Testis (tissue), 2 donors: ENCODE measurements at regions not wholly inside any gene's neighbourhood (a gene's known extent, or its start where the extent isn't known, plus 50 kb on each side); places are given as distances from the start of the nearest gene placed in this dataset.
"Not testable (repeated sequence)": the region's sequence is repeated elsewhere in the genome, so short reads cannot be mapped to it uniquely, and the experiment has no call there.

Experiments
- DNase-seq: peaks from one replicate; pipeline ENCODE4 v3.0.0-alpha.2; 2019
- H3K27ac ChIP-seq, 2 donors: fragments of 200-600 bp; sonication (generic); one replicate each; pipeline ENCODE4 v1.5.1; 2019
- H3K27me3 ChIP-seq: fragments of 200-600 bp; sonication (generic); one replicate; pipeline ENCODE4 v1.5.1; 2019
- H3K36me3 ChIP-seq: fragments of 200-600 bp; sonication (generic); one replicate; pipeline ENCODE4 v1.5.1; 2017; ENCODE audit warnings: low read depth; ENCODE audit errors: missing control alignments
- H3K4me1 ChIP-seq: fragments of 200-600 bp; sonication (generic); one replicate; pipeline ENCODE4 v1.5.1; 2019
- H3K4me3 ChIP-seq, 2 donors: fragments of 200-600 bp; sonication (generic); one replicate each; pipeline ENCODE4 v1.5.1; 2017 to 2019
- H3K9me3 ChIP-seq: fragments of 200-600 bp; sonication (generic); one replicate; pipeline ENCODE4 v1.5.1; 2017
- CTCF ChIP-seq, 3 experiments: fragments of 450-650 bp in 2 of 3; fragments of 200-600 bp in 1 of 3; sonication (generic) in 1 of 3; IDR thresholded peaks; one replicate each; pipeline ENCODE4 v1.5.1; 2016 to 2019; ENCODE audit warnings: antibody characterized with exemption in 3 of 3, mild to moderate bottlenecking in 2 of 3, moderate library complexity in 1 of 3
- POLR2A ChIP-seq: fragments of 450-650 bp; IDR thresholded peaks from one replicate; pipeline ENCODE4 v1.6.1; 2017; ENCODE audit warnings: antibody characterized with exemption, mild to moderate bottlenecking, moderate library complexity
- WGBS, 2 donors: methylation state at CpG; one replicate each; pipeline ENCODE4 v1.1.5; 2018; 5-methylcytosine and 5-hydroxymethylcytosine counted together
- intact Hi-C: fragments of 100-400 bp; cut with DNase I; formaldehyde crosslinking; loops from one replicate; pipeline ENCODE4 v1.15.1; 2023; ENCODE audit warnings: low total_unique reads

GRCh38 chr10:130265542-130265941, 129.4 kb downstream of the GLRX3 start:
- TF ChIP-seq CTCF (IDR thresholded peaks at IDR 0.05) (no peak), POLR2A (no peak)
- WGBS, 2 donors = 73 to 88% methylated on average over 10 to 11 of the region's 11 CpGs
- no peaks in the 10 kb centered on the region for H3K4me1 ChIP-seq
- H3K27ac ChIP-seq = no peak overlapping the region
- H3K36me3 ChIP-seq = no peaks in the 10 kb centered on the region
- H3K4me3 ChIP-seq = no peak overlapping the region
- no peak for DNase-seq
- H3K27me3 ChIP-seq = no peaks in the 10 kb centered on the region
- intact Hi-C loops = no loop called here
- H3K9me3 ChIP-seq = no peaks in the 10 kb centered on the region

- WGBS, 2 donors = 84 to 86% methylated on average over 7 of the region's 7 CpGs
- Histone ChIP-seq H3K4me3 (no peak overlapping the region), H3K27ac (no peak overlapping the region), H3K4me1 (no peaks in the 10 kb centered on the region), H3K27me3 (no peaks in the 10 kb centered on the region), H3K9me3 (peaks cover 3% of the 10 kb centered on the region), H3K36me3 (no peaks in the 10 kb centered on the region)
- no peak for DNase-seq
- no peak for TF ChIP-seq CTCF (IDR thresholded peaks at IDR 0.05)
- intact Hi-C loops = no loop called here
Observed at GRCh38 chr10:130282492-130283218, 146.5 kb downstream of the GLRX3 start.

GRCh38 chr10:130283219-130283545, 147.0 kb downstream of the GLRX3 start:
- 92% methylated on average over 4 of the region's 4 CpGs for WGBS, 2 donors
- intact Hi-C loops = no loop called here
- DNase-seq = no peak

GRCh38 chr10:130295761-130296160, 159.6 kb downstream of the GLRX3 start:
- H3K4me1 ChIP-seq, intact Hi-C loops, H3K9me3 ChIP-seq, H3K4me3 ChIP-seq, DNase-seq, H3K36me3 ChIP-seq, H3K27me3 ChIP-seq, H3K27ac ChIP-seq: not testable (repeated sequence)
- 93 to 95% methylated on average over 3 of the region's 3 CpGs for WGBS, 2 donors

More at GRCh38 chr10:130283219-130283545, 147.0 kb downstream of the GLRX3 start:
- H3K4me1 ChIP-seq = no peaks in the 10 kb centered on the region
- peaks cover 3% of the 10 kb centered on the region for H3K9me3 ChIP-seq
- TF ChIP-seq POLR2A = no peak
- TF ChIP-seq CTCF (IDR thresholded peaks at IDR 0.05) = no peak
- H3K4me3 ChIP-seq = no peak overlapping the region
- no peaks in the 10 kb centered on the region for H3K27me3 ChIP-seq
- no peaks in the 10 kb centered on the region for H3K36me3 ChIP-seq
- no peak overlapping the region for H3K27ac ChIP-seq

- no peaks in the 10 kb centered on the region for H3K36me3 ChIP-seq
- H3K4me1 ChIP-seq = no peaks in the 10 kb centered on the region
- H3K27ac ChIP-seq = peak overlapping the region; percentile 71 to 79
- intact Hi-C loops = no loop called here
- H3K9me3 ChIP-seq = no peaks in the 10 kb centered on the region
- H3K27me3 ChIP-seq = no peaks in the 10 kb centered on the region
- peak; percentile 74 for DNase-seq
- 61% methylated on average over 19 of the region's 23 CpGs; no CpG with 5 or more reads in 1 of the 2 donors for WGBS, 2 donors
- peak overlapping the region; percentile 56 to 63 for H3K4me3 ChIP-seq
- TF ChIP-seq POLR2A = no peak
- no peak for TF ChIP-seq CTCF (IDR thresholded peaks at IDR 0.05)
Observed at GRCh38 chr10:130300608-130301020, 164.4 kb downstream of the GLRX3 start.
